GM18507 (cell line): ENCODE measurements at regions not wholly inside any gene's neighbourhood (a gene's known extent, or its start where the extent isn't known, plus 50 kb on each side); places are given as distances from the start of the nearest gene placed in this dataset.
"Not testable (repeated sequence)": the region's sequence is repeated elsewhere in the genome, so short reads cannot be mapped to it uniquely, and the experiment has no call there.

Source experiments
- DNase-seq: peaks from one replicate; pipeline ENCODE4 v3.0.0; 2011; ENCODE audit warnings: low read depth; ENCODE audit not compliant: insufficient read length; ENCODE audit errors: extremely low spot score
- FAIRE-seq: peaks from 2 replicates; lab custom pipeline; 2011; peaks lifted over from hg19 to GRCh38; lab: Jason Lieb, UNC

GRCh38 chr4:128758314-128758922 lies 51.1 kb upstream of the JADE1 start:
- no peak for FAIRE-seq
- DNase-seq, result no peak

- FAIRE-seq, result no peak
Measured at GRCh38 chr4:128757712-128758111, 51.8 kb upstream of the JADE1 start.

GRCh38 chr4:128751354-128751753 lies 58.1 kb upstream of the JADE1 start:
- DNase-seq (no peak), FAIRE-seq (no peak)

More at GRCh38 chr4:128757712-128758111, 51.8 kb upstream of the JADE1 start:
- no peak for DNase-seq

- not testable (repeated sequence) for DNase-seq, FAIRE-seq
Measured at GRCh38 chr4:128741748-128742147, 67.8 kb upstream of the JADE1 start.

- FAIRE-seq, result no peak
- no peak for DNase-seq
Measured at GRCh38 chr4:128737098-128737513, 72.4 kb upstream of the JADE1 start.

GRCh38 chr4:128735714-128736113 lies 73.8 kb upstream of the JADE1 start:
- DNase-seq (no peak), FAIRE-seq (no peak)

GRCh38 chr4:128728190-128728589 lies 81.3 kb upstream of the JADE1 start:
- FAIRE-seq, result no peak
- DNase-seq, result no peak

GRCh38 chr4:128727658-128728057 lies 81.8 kb upstream of the JADE1 start:
- FAIRE-seq (no peak), DNase-seq (no peak)

- DNase-seq (no peak), FAIRE-seq (no peak)
Measured at GRCh38 chr4:128725405-128726055, 84.0 kb upstream of the JADE1 start.

- no peak for FAIRE-seq
- no peak for DNase-seq
Measured at GRCh38 chr4:128722911-128723310, 86.6 kb upstream of the JADE1 start.

- DNase-seq (no peak), FAIRE-seq (no peak)
Measured at GRCh38 chr4:128721896-128722295, 87.6 kb upstream of the JADE1 start.

- no peak for FAIRE-seq
- DNase-seq, result no peak
Measured at GRCh38 chr4:128720270-128720669, 89.2 kb upstream of the JADE1 start.

GRCh38 chr4:128718768-128719167 lies 90.7 kb upstream of the JADE1 start:
- no peak for FAIRE-seq
- no peak for DNase-seq

GRCh38 chr4:128716338-128716737 lies 93.2 kb upstream of the JADE1 start:
- no peak for FAIRE-seq

GRCh38 chr4:128715616-128716015 lies 93.9 kb upstream of the JADE1 start:
- no peak for DNase-seq
- FAIRE-seq, result no peak

More at GRCh38 chr4:128716338-128716737, 93.2 kb upstream of the JADE1 start:
- DNase-seq, result no peak

- no peak for FAIRE-seq
Measured at GRCh38 chr4:128711361-128711760, 98.1 kb upstream of the JADE1 start.

GRCh38 chr4:128709268-128709667 lies 100.2 kb upstream of the JADE1 start:
- FAIRE-seq (no peak), DNase-seq (no peak)

More at GRCh38 chr4:128711361-128711760, 98.1 kb upstream of the JADE1 start:
- DNase-seq, result no peak

- DNase-seq, result no peak
- FAIRE-seq, result no peak
Measured at GRCh38 chr4:128707864-128708263, 101.6 kb upstream of the JADE1 start.

GRCh38 chr4:128703948-128704347 lies 105.6 kb upstream of the JADE1 start:
- FAIRE-seq (no peak), DNase-seq (no peak)

GRCh38 chr4:128700659-128701350 lies 108.7 kb upstream of the JADE1 start:
- no peak for FAIRE-seq
- no peak for DNase-seq

- FAIRE-seq, result peak; percentile 45
Measured at GRCh38 chr4:128698386-128698785, 111.1 kb upstream of the JADE1 start.

More at GRCh38 chr4:128698386-128698785, 111.1 kb upstream of the JADE1 start:
- no peak for DNase-seq
